ENCODE measurements at regions not wholly inside any gene's neighbourhood (a gene's known extent, or its start where the extent isn't known, plus 50 kb on each side); places are given as distances from the start of the nearest gene placed in this dataset.

- Histone ChIP-seq H3K27me3 (ENCODE audit: control insufficient read depth, insufficient read depth, low read length) (no peaks in the 10 kb centered on the region), H2AFZ (ENCODE audit: low read length) (no peak overlapping the region), H3K4me1 (ENCODE audit: control insufficient read depth, extremely low read depth, insufficient read depth, low read length) (no peaks in the 10 kb centered on the region), H3K4me2 (ENCODE audit: extremely low read depth, insufficient read depth, low read length) (no peak overlapping the region), H3K27ac (ENCODE audit: insufficient read depth, low read length) (no peak overlapping the region), H3K79me2 (ENCODE audit: control insufficient read depth, insufficient read depth, low read length) (no peaks in the 10 kb centered on the region), H3K36me3 (ENCODE audit: control insufficient read depth, insufficient read depth, low read length) (no peaks in the 10 kb centered on the region), H3K9me3 (ENCODE audit: control insufficient read depth, insufficient read depth, low read depth, low read length) (no peaks in the 10 kb centered on the region), H3K9ac (ENCODE audit: insufficient read depth, low read length) (no peak overlapping the region), H3K4me3 (replicated peaks in 1 of 4; ENCODE audit: control extremely low read depth in 1 of 4, insufficient read depth in 1 of 4, low read depth in 3 of 4, low read length in 4 of 4) (no peak overlapping the region), H4K20me1 (ENCODE audit: control insufficient read depth, extremely low read depth, insufficient read depth, low read length) (no peaks in the 10 kb centered on the region)
- DNase-seq (ENCODE audit: low read depth in 2 of 2), result no peak
- no peak for TF ChIP-seq EZH2 (IDR thresholded peaks at IDR 0.05; ENCODE audit: low read length, missing control alignments)
- TF ChIP-seq, protein P1, sequence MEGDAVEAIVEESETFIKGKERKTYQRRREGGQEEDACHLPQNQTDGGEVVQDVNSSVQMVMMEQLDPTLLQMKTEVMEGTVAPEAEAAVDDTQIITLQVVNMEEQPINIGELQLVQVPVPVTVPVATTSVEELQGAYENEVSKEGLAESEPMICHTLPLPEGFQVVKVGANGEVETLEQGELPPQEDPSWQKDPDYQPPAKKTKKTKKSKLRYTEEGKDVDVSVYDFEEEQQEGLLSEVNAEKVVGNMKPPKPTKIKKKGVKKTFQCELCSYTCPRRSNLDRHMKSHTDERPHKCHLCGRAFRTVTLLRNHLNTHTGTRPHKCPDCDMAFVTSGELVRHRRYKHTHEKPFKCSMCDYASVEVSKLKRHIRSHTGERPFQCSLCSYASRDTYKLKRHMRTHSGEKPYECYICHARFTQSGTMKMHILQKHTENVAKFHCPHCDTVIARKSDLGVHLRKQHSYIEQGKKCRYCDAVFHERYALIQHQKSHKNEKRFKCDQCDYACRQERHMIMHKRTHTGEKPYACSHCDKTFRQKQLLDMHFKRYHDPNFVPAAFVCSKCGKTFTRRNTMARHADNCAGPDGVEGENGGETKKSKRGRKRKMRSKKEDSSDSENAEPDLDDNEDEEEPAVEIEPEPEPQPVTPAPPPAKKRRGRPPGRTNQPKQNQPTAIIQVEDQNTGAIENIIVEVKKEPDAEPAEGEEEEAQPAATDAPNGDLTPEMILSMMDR (conservative IDR thresholded peaks at IDR 0.05 in 1 of 2, IDR thresholded peaks at IDR 0.05 in 1 of 2; ENCODE audit: low read depth in 1 of 2, low read length in 2 of 2), result no peak
Measured at GRCh38 chr4:27835851-27836250, 975.2 kb downstream of the STIM2 start.

- H2AFZ ChIP-seq (ENCODE audit: low read length), result no peak overlapping the region
- H3K9ac ChIP-seq (ENCODE audit: insufficient read depth, low read length), result no peak overlapping the region
- H4K20me1 ChIP-seq (ENCODE audit: control insufficient read depth, extremely low read depth, insufficient read depth, low read length), result no peaks in the 10 kb centered on the region
- H3K79me2 ChIP-seq (ENCODE audit: control insufficient read depth, insufficient read depth, low read length), result no peaks in the 10 kb centered on the region
- H3K27me3 ChIP-seq (ENCODE audit: control insufficient read depth, insufficient read depth, low read length), result no peaks in the 10 kb centered on the region
- H3K4me3 ChIP-seq (replicated peaks in 1 of 4; ENCODE audit: control extremely low read depth in 1 of 4, insufficient read depth in 1 of 4, low read depth in 3 of 4, low read length in 4 of 4), result no peak overlapping the region
- H3K4me2 ChIP-seq (ENCODE audit: extremely low read depth, insufficient read depth, low read length), result no peak overlapping the region
- no peaks in the 10 kb centered on the region for H3K36me3 ChIP-seq (ENCODE audit: control insufficient read depth, insufficient read depth, low read length)
- TF ChIP-seq, protein P1 (conservative IDR thresholded peaks at IDR 0.05 in 1 of 2, IDR thresholded peaks at IDR 0.05 in 1 of 2; ENCODE audit: low read depth in 1 of 2, low read length in 2 of 2), result no peak
- no peak for TF ChIP-seq EZH2 (IDR thresholded peaks at IDR 0.05; ENCODE audit: low read length, missing control alignments)
- peak in 1 of 2 donors; percentile 30 for DNase-seq (ENCODE audit: low read depth in 2 of 2)
- H3K4me1 ChIP-seq (ENCODE audit: control insufficient read depth, extremely low read depth, insufficient read depth, low read length), result no peaks in the 10 kb centered on the region
- H3K9me3 ChIP-seq (ENCODE audit: control insufficient read depth, insufficient read depth, low read depth, low read length), result no peaks in the 10 kb centered on the region
- H3K27ac ChIP-seq (ENCODE audit: insufficient read depth, low read length), result no peak overlapping the region
Measured at GRCh38 chr4:27836523-27836922, 975.9 kb downstream of the STIM2 start.

- H3K36me3 ChIP-seq (ENCODE audit: control insufficient read depth, insufficient read depth, low read length), result no peaks in the 10 kb centered on the region
- no peak overlapping the region for H3K9ac ChIP-seq (ENCODE audit: insufficient read depth, low read length)
- H3K4me1 ChIP-seq (ENCODE audit: control insufficient read depth, extremely low read depth, insufficient read depth, low read length), result no peaks in the 10 kb centered on the region
- H3K27ac ChIP-seq (ENCODE audit: insufficient read depth, low read length), result no peak overlapping the region
- no peak overlapping the region for H3K4me3 ChIP-seq (replicated peaks in 1 of 4; ENCODE audit: control extremely low read depth in 1 of 4, insufficient read depth in 1 of 4, low read depth in 3 of 4, low read length in 4 of 4)
- no peaks in the 10 kb centered on the region for H3K79me2 ChIP-seq (ENCODE audit: control insufficient read depth, insufficient read depth, low read length)
- no peak overlapping the region for H3K4me2 ChIP-seq (ENCODE audit: extremely low read depth, insufficient read depth, low read length)
- no peak for DNase-seq (ENCODE audit: low read depth in 2 of 2)
- no peaks in the 10 kb centered on the region for H3K27me3 ChIP-seq (ENCODE audit: control insufficient read depth, insufficient read depth, low read length)
- TF ChIP-seq, protein P1 (conservative IDR thresholded peaks at IDR 0.05 in 1 of 2, IDR thresholded peaks at IDR 0.05 in 1 of 2; ENCODE audit: low read depth in 1 of 2, low read length in 2 of 2), result no peak
- no peak for TF ChIP-seq EZH2 (IDR thresholded peaks at IDR 0.05; ENCODE audit: low read length, missing control alignments)
- no peaks in the 10 kb centered on the region for H3K9me3 ChIP-seq (ENCODE audit: control insufficient read depth, insufficient read depth, low read depth, low read length)
- no peak overlapping the region for H2AFZ ChIP-seq (ENCODE audit: low read length)
- no peaks in the 10 kb centered on the region for H4K20me1 ChIP-seq (ENCODE audit: control insufficient read depth, extremely low read depth, insufficient read depth, low read length)
Measured at GRCh38 chr4:27843776-27844175, 983.1 kb downstream of the STIM2 start.

Data from fibroblast of lung (primary cell).